ENCODE measurements at regions not wholly inside any gene's neighbourhood (a gene's known extent, or its start where the extent isn't known, plus 50 kb on each side); places are given as distances from the start of the nearest gene placed in this dataset.
A peak's percentile ranks its signal among the peaks of the same experiment; 100 is the strongest.

- TF ChIP-seq, protein P1, sequence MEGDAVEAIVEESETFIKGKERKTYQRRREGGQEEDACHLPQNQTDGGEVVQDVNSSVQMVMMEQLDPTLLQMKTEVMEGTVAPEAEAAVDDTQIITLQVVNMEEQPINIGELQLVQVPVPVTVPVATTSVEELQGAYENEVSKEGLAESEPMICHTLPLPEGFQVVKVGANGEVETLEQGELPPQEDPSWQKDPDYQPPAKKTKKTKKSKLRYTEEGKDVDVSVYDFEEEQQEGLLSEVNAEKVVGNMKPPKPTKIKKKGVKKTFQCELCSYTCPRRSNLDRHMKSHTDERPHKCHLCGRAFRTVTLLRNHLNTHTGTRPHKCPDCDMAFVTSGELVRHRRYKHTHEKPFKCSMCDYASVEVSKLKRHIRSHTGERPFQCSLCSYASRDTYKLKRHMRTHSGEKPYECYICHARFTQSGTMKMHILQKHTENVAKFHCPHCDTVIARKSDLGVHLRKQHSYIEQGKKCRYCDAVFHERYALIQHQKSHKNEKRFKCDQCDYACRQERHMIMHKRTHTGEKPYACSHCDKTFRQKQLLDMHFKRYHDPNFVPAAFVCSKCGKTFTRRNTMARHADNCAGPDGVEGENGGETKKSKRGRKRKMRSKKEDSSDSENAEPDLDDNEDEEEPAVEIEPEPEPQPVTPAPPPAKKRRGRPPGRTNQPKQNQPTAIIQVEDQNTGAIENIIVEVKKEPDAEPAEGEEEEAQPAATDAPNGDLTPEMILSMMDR (IDR thresholded peaks at IDR 0.05): no peak
- no peak for FAIRE-seq
- H3K4me3 ChIP-seq: no peak overlapping the region
- H3K9me3 ChIP-seq: no peaks in the 10 kb centered on the region
- intact Hi-C loops (cut with DNase I): loop anchor here in 1 of 3 donors (10.0 kb wide), 1 partner anchor 63 kb away; no protein-coding TSS in a partner anchor
- WGBS, 2 donors: 74 to 75% methylated on average over 10 of the region's 10 CpGs
- no peaks in the 10 kb centered on the region for H3K36me3 ChIP-seq
- peaks cover 13 to 16% (median 14%) of the 10 kb centered on the region in 3 donors for H3K4me1 ChIP-seq
- H3K27ac ChIP-seq: no peak overlapping the region
- DNase-seq: no peak
- no peak for ATAC-seq
- H3K27me3 ChIP-seq: no peaks in the 10 kb centered on the region
These were observed 101.3 kb downstream of the SNX5 start for GRCh38 chr20:17867131-17867925.

DNA sequence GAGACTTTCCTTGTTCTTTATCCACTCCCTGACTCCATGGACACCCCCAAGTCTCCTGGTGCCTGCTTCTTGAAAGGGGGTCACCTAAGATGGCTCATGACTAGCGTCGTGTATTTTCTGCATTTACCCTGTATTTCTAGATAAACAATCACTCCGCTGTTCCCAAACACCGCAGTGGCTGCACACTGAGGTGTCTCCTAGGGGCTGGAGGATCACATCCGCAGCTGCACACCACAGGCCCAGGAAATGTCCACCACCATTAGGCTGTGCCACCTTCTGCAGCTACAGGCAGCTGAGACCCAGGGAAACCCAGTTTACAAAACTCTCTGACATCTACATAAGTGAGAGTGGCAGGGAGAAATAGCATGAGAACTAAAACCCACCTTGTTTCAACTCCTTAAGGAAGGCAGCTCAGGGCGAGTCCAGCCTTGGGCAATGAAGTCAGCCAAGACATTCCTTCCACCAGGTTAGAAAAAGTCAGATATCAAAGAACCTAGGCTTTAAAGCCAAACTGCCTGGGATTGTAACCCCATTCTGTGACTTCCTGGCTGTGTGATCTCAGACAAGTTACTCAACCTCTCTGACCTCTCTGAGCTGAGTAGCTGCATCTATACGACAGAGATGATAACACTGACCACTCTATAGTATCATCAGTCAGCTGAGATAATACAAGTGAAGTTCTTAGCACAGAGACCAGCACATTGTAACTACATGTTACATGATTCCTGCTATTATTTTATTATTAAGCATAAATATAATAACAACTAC is 102.2 kb downstream of the SNX5 start:
- WGBS, 2 donors: 85 to 86% methylated on average over 7 of the region's 7 CpGs
- Histone ChIP-seq H3K36me3 (no peaks in the 10 kb centered on the region), H3K4me3 (no peak overlapping the region), H3K9me3 (no peaks in the 10 kb centered on the region), H3K27ac (no peak overlapping the region), H3K27me3 (no peaks in the 10 kb centered on the region), H3K4me1 (peaks cover 13 to 18% (median 17%) of the 10 kb centered on the region in 3 donors)
- ATAC-seq (no peak), FAIRE-seq (no peak), DNase-seq (no peak)
- intact Hi-C loops (cut with DNase I): loop anchor here in 1 of 3 donors (10.0 kb wide), 1 partner anchor 62 kb away; no protein-coding TSS in a partner anchor
- TF ChIP-seq, protein P1 (IDR thresholded peaks at IDR 0.05): no peak

- H3K27ac ChIP-seq: peak overlapping the region; percentile 3 to 64 (median 45)
- no peaks in the 10 kb centered on the region for H3K36me3 ChIP-seq
- WGBS, 2 donors: 22 to 23% methylated on average over 11 of the region's 11 CpGs
- TF ChIP-seq, protein P1 (IDR thresholded peaks at IDR 0.05): no peak
- no peaks in the 10 kb centered on the region for H3K27me3 ChIP-seq
- peak; percentile 83 to 89 (median 86) for ATAC-seq
- intact Hi-C loops (cut with DNase I): loop anchor here in 1 of 3 donors (10.0 kb wide), 1 partner anchor 59 kb away; no protein-coding TSS in a partner anchor
- no peaks in the 10 kb centered on the region for H3K9me3 ChIP-seq
- DNase-seq: peak in 5 of 6 donors; percentile 86 to 92 (median 89)
- FAIRE-seq: no peak
- no peak overlapping the region for H3K4me3 ChIP-seq
- peaks cover 20 to 31% (median 21%) of the 10 kb centered on the region in 3 donors for H3K4me1 ChIP-seq
These were observed 104.9 kb downstream of the SNX5 start for GRCh38 chr20:17863577-17864292.

DNA sequence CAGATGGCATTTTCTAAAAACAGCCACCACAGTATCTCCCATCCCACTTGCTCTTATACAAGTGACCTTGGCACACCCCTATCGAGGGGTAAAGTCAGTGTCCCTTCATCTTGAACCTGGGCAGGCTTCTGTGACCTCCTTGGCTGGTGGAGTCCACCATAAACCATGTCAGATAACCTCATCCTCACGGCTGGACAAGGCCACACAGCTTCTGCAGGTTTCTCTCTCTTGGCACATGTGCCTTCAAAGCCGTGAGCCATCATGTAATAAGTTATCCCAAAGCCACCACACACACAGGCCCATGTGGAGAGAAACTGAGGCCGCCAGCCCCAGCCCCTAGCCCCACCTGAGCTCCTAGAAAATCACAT is 105.4 kb downstream of the SNX5 start:
- WGBS, 2 donors: 50 to 57% methylated on average over 4 of the region's 4 CpGs
- FAIRE-seq (no peak), DNase-seq (no peak), ATAC-seq (no peak)
- Histone ChIP-seq H3K27ac (peak overlapping the region; percentile 3 to 64 (median 41)), H3K27me3 (no peaks in the 10 kb centered on the region), H3K4me3 (no peak overlapping the region), H3K4me1 (peaks cover 20 to 31% (median 21%) of the 10 kb centered on the region in 3 donors), H3K9me3 (no peaks in the 10 kb centered on the region), H3K36me3 (no peaks in the 10 kb centered on the region)
- intact Hi-C loops (cut with DNase I): loop anchor here in 1 of 3 donors (10.0 kb wide), 1 partner anchor 58 kb away; no protein-coding TSS in a partner anchor
- TF ChIP-seq, protein P1 (IDR thresholded peaks at IDR 0.05): no peak

Data from pancreas (tissue), 10 donors.